Effector memory CD4-positive, alpha-beta T cell (primary cell): ENCODE measurements at regions not wholly inside any gene's neighbourhood (a gene's known extent, or its start where the extent isn't known, plus 50 kb on each side); places are given as distances from the start of the nearest gene placed in this dataset.

Source experiments
- DNase-seq, 3 donors: peaks; one replicate each; pipeline ENCODE4 v3.0.0-alpha.2; 2020
- H3K27ac ChIP-seq: 2 replicates; pipeline ENCODE4 v1.7.0; 2013; ENCODE audit warnings: mild to moderate bottlenecking, low read length, moderate library complexity; ENCODE audit not compliant: insufficient read depth, poor library complexity, severe bottlenecking
- H3K27me3 ChIP-seq: replicated peaks from 2 replicates; pipeline ENCODE4 v1.7.0; 2013; ENCODE audit warnings: mild to moderate bottlenecking, low read length; ENCODE audit not compliant: insufficient read depth, control insufficient read depth, poor library complexity, severe bottlenecking
- H3K36me3 ChIP-seq: 2 replicates; pipeline ENCODE4 v1.7.0; 2013; ENCODE audit warnings: mild to moderate bottlenecking, low read length, moderate library complexity; ENCODE audit not compliant: control insufficient read depth, insufficient read depth
- H3K4me1 ChIP-seq: 2 replicates; pipeline ENCODE4 v1.7.0; 2013; ENCODE audit warnings: low read length, mild to moderate bottlenecking; ENCODE audit not compliant: control insufficient read depth, insufficient read depth, poor library complexity, severe bottlenecking
- H3K4me3 ChIP-seq: 2 replicates; pipeline ENCODE4 v1.7.0; 2013; ENCODE audit warnings: low read length, low read depth, mild to moderate bottlenecking; ENCODE audit not compliant: insufficient read depth, poor library complexity, severe bottlenecking
- H3K9me3 ChIP-seq: 2 replicates; pipeline ENCODE4 v1.7.0; 2013; ENCODE audit warnings: mild to moderate bottlenecking, low read length, moderate library complexity; ENCODE audit not compliant: control insufficient read depth

- no peak overlapping the region for H3K27ac ChIP-seq
- no peak for DNase-seq
- H3K9me3 ChIP-seq, result no peaks in the 10 kb centered on the region
- no peaks in the 10 kb centered on the region for H3K4me1 ChIP-seq
- no peaks in the 10 kb centered on the region for H3K36me3 ChIP-seq
- no peaks in the 10 kb centered on the region for H3K27me3 ChIP-seq
- H3K4me3 ChIP-seq, result no peak overlapping the region
These were observed 321.0 kb upstream of the TRPC7 start for GRCh38 chr5:136686192-136686872.

GRCh38 chr5:136682986-136683385, 317.6 kb upstream of the TRPC7 start:
- H3K36me3 ChIP-seq, result no peaks in the 10 kb centered on the region
- H3K9me3 ChIP-seq, result no peaks in the 10 kb centered on the region
- no peaks in the 10 kb centered on the region for H3K4me1 ChIP-seq
- no peak for DNase-seq
- no peaks in the 10 kb centered on the region for H3K27me3 ChIP-seq
- no peak overlapping the region for H3K4me3 ChIP-seq
- no peak overlapping the region for H3K27ac ChIP-seq

- Histone ChIP-seq H3K4me3 (no peak overlapping the region), H3K27ac (no peak overlapping the region)
These were observed 313.9 kb upstream of the TRPC7 start for GRCh38 chr5:136679233-136679632.

GRCh38 chr5:136677217-136677616, 311.9 kb upstream of the TRPC7 start:
- Histone ChIP-seq H3K36me3 (no peaks in the 10 kb centered on the region), H3K4me1 (no peaks in the 10 kb centered on the region), H3K27me3 (no peaks in the 10 kb centered on the region), H3K9me3 (no peaks in the 10 kb centered on the region), H3K27ac (no peak overlapping the region), H3K4me3 (no peak overlapping the region)
- no peak for DNase-seq

More at GRCh38 chr5:136679233-136679632, 313.9 kb upstream of the TRPC7 start:
- Histone ChIP-seq H3K27me3 (no peaks in the 10 kb centered on the region), H3K4me1 (no peaks in the 10 kb centered on the region), H3K36me3 (no peaks in the 10 kb centered on the region), H3K9me3 (no peaks in the 10 kb centered on the region)
- DNase-seq, result no peak

- no peak for DNase-seq
- no peaks in the 10 kb centered on the region for H3K4me1 ChIP-seq
- no peak overlapping the region for H3K4me3 ChIP-seq
- H3K9me3 ChIP-seq, result no peaks in the 10 kb centered on the region
- H3K27me3 ChIP-seq, result no peaks in the 10 kb centered on the region
- H3K27ac ChIP-seq, result no peak overlapping the region
- no peaks in the 10 kb centered on the region for H3K36me3 ChIP-seq
These were observed 311.3 kb upstream of the TRPC7 start for GRCh38 chr5:136676685-136677084.

- Histone ChIP-seq H3K36me3 (no peaks in the 10 kb centered on the region), H3K27me3 (no peaks in the 10 kb centered on the region), H3K9me3 (no peaks in the 10 kb centered on the region), H3K4me1 (no peaks in the 10 kb centered on the region), H3K4me3 (no peak overlapping the region), H3K27ac (no peak overlapping the region)
- no peak for DNase-seq
These were observed 310.4 kb upstream of the TRPC7 start for GRCh38 chr5:136675769-136676168.

GRCh38 chr5:136674178-136674577, 308.8 kb upstream of the TRPC7 start:
- H3K27ac ChIP-seq, result no peak overlapping the region
- H3K4me3 ChIP-seq, result no peak overlapping the region
- no peaks in the 10 kb centered on the region for H3K36me3 ChIP-seq
- no peak for DNase-seq
- H3K27me3 ChIP-seq, result no peaks in the 10 kb centered on the region
- H3K9me3 ChIP-seq, result no peaks in the 10 kb centered on the region
- H3K4me1 ChIP-seq, result no peaks in the 10 kb centered on the region

- Histone ChIP-seq H3K27me3 (no peaks in the 10 kb centered on the region), H3K4me3 (no peak overlapping the region), H3K36me3 (no peaks in the 10 kb centered on the region), H3K4me1 (no peaks in the 10 kb centered on the region), H3K27ac (no peak overlapping the region), H3K9me3 (no peaks in the 10 kb centered on the region)
- no peak for DNase-seq
These were observed 302.4 kb upstream of the TRPC7 start for GRCh38 chr5:136667789-136668188.

GRCh38 chr5:136666970-136667620, 301.8 kb upstream of the TRPC7 start:
- Histone ChIP-seq H3K27me3 (no peaks in the 10 kb centered on the region), H3K4me3 (no peak overlapping the region), H3K27ac (no peak overlapping the region), H3K4me1 (no peaks in the 10 kb centered on the region), H3K36me3 (no peaks in the 10 kb centered on the region), H3K9me3 (no peaks in the 10 kb centered on the region)
- no peak for DNase-seq

GRCh38 chr5:136665331-136665730, 300.0 kb upstream of the TRPC7 start:
- H3K36me3 ChIP-seq, result no peaks in the 10 kb centered on the region
- H3K4me1 ChIP-seq, result no peaks in the 10 kb centered on the region
- H3K27ac ChIP-seq, result no peak overlapping the region
- H3K9me3 ChIP-seq, result no peaks in the 10 kb centered on the region
- H3K27me3 ChIP-seq, result no peaks in the 10 kb centered on the region
- DNase-seq, result no peak
- no peak overlapping the region for H3K4me3 ChIP-seq
